ENCODE measurements at regions not wholly inside any gene's neighbourhood (a gene's known extent, or its start where the extent isn't known, plus 50 kb on each side); places are given as distances from the start of the nearest gene placed in this dataset.

- H2AFZ ChIP-seq (ENCODE audit: low read length, unreplicated experiment), result no peak overlapping the region
- no peaks in the 10 kb centered on the region for H3K79me2 ChIP-seq (ENCODE audit: control insufficient read depth, insufficient read depth, low read length, unreplicated experiment)
- no peak overlapping the region for H3K4me3 ChIP-seq (ENCODE audit: low read depth, low read length)
- H3K27me3 ChIP-seq (ENCODE audit: insufficient read depth, low read length), result 0 out of 2 replicates have a peak, but pooled peaks cover 4% of the 10 kb centered on the region
- no peaks in the 10 kb centered on the region for H3K36me3 ChIP-seq (ENCODE audit: insufficient read depth, low read length)
- no peak overlapping the region for H3K27ac ChIP-seq (ENCODE audit: low read depth, low read length)
- no peaks in the 10 kb centered on the region for H3K4me1 ChIP-seq (ENCODE audit: control insufficient read depth, insufficient read depth, low read length, unreplicated experiment)
These were observed 733.6 kb upstream of the MAN1A1 start for GRCh38 chr6:120083186-120083585.

GRCh38 chr6:120077489-120077888 lies 727.9 kb upstream of the MAN1A1 start:
- H2AFZ ChIP-seq (ENCODE audit: low read length, unreplicated experiment), result no peak overlapping the region
- no peaks in the 10 kb centered on the region for H3K79me2 ChIP-seq (ENCODE audit: control insufficient read depth, insufficient read depth, low read length, unreplicated experiment)
- H3K4me1 ChIP-seq (ENCODE audit: control insufficient read depth, insufficient read depth, low read length, unreplicated experiment), result no peaks in the 10 kb centered on the region
- no peaks in the 10 kb centered on the region for H3K36me3 ChIP-seq (ENCODE audit: insufficient read depth, low read length)
- no peak overlapping the region for H3K27ac ChIP-seq (ENCODE audit: low read depth, low read length)
- no peak overlapping the region for H3K4me3 ChIP-seq (ENCODE audit: low read depth, low read length)
- H3K27me3 ChIP-seq (ENCODE audit: insufficient read depth, low read length), result no peaks in the 10 kb centered on the region

GRCh38 chr6:120058410-120058809 lies 708.8 kb upstream of the MAN1A1 start:
- no peak overlapping the region for H2AFZ ChIP-seq (ENCODE audit: low read length, unreplicated experiment)
- no peaks in the 10 kb centered on the region for H3K27me3 ChIP-seq (ENCODE audit: insufficient read depth, low read length)
- H3K36me3 ChIP-seq (ENCODE audit: insufficient read depth, low read length), result no peaks in the 10 kb centered on the region
- H3K27ac ChIP-seq (ENCODE audit: low read depth, low read length), result no peak overlapping the region
- H3K79me2 ChIP-seq (ENCODE audit: control insufficient read depth, insufficient read depth, low read length, unreplicated experiment), result no peaks in the 10 kb centered on the region
- H3K4me1 ChIP-seq (ENCODE audit: control insufficient read depth, insufficient read depth, low read length, unreplicated experiment), result no peaks in the 10 kb centered on the region
- no peak overlapping the region for H3K4me3 ChIP-seq (ENCODE audit: low read depth, low read length)

- Histone ChIP-seq H3K27me3 (ENCODE audit: insufficient read depth, low read length) (no peaks in the 10 kb centered on the region), H3K36me3 (ENCODE audit: insufficient read depth, low read length) (no peaks in the 10 kb centered on the region), H2AFZ (ENCODE audit: low read length, unreplicated experiment) (no peak overlapping the region), H3K4me3 (ENCODE audit: low read depth, low read length) (no peak overlapping the region), H3K4me1 (ENCODE audit: control insufficient read depth, insufficient read depth, low read length, unreplicated experiment) (no peaks in the 10 kb centered on the region), H3K79me2 (ENCODE audit: control insufficient read depth, insufficient read depth, low read length, unreplicated experiment) (no peaks in the 10 kb centered on the region), H3K27ac (ENCODE audit: low read depth, low read length) (no peak overlapping the region)
These were observed 706.5 kb upstream of the MAN1A1 start for GRCh38 chr6:120056085-120056484.

GRCh38 chr6:120055071-120055470 lies 705.5 kb upstream of the MAN1A1 start:
- Histone ChIP-seq H3K36me3 (ENCODE audit: insufficient read depth, low read length) (no peaks in the 10 kb centered on the region), H3K27me3 (ENCODE audit: insufficient read depth, low read length) (no peaks in the 10 kb centered on the region), H2AFZ (ENCODE audit: low read length, unreplicated experiment) (no peak overlapping the region), H3K79me2 (ENCODE audit: control insufficient read depth, insufficient read depth, low read length, unreplicated experiment) (no peaks in the 10 kb centered on the region), H3K27ac (ENCODE audit: low read depth, low read length) (no peak overlapping the region), H3K4me1 (ENCODE audit: control insufficient read depth, insufficient read depth, low read length, unreplicated experiment) (no peaks in the 10 kb centered on the region), H3K4me3 (ENCODE audit: low read depth, low read length) (no peak overlapping the region)

GRCh38 chr6:120039664-120040063 lies 690.1 kb upstream of the MAN1A1 start:
- Histone ChIP-seq H2AFZ (ENCODE audit: low read length, unreplicated experiment) (no peak overlapping the region), H3K79me2 (ENCODE audit: control insufficient read depth, insufficient read depth, low read length, unreplicated experiment) (no peaks in the 10 kb centered on the region), H3K27me3 (ENCODE audit: insufficient read depth, low read length) (no peaks in the 10 kb centered on the region), H3K27ac (ENCODE audit: low read depth, low read length) (no peak overlapping the region), H3K36me3 (ENCODE audit: insufficient read depth, low read length) (no peaks in the 10 kb centered on the region), H3K4me1 (ENCODE audit: control insufficient read depth, insufficient read depth, low read length, unreplicated experiment) (no peaks in the 10 kb centered on the region), H3K4me3 (ENCODE audit: low read depth, low read length) (no peak overlapping the region)

- Histone ChIP-seq H3K4me1 (ENCODE audit: control insufficient read depth, insufficient read depth, low read length, unreplicated experiment) (no peaks in the 10 kb centered on the region), H2AFZ (ENCODE audit: low read length, unreplicated experiment) (no peak overlapping the region), H3K79me2 (ENCODE audit: control insufficient read depth, insufficient read depth, low read length, unreplicated experiment) (no peaks in the 10 kb centered on the region), H3K4me3 (ENCODE audit: low read depth, low read length) (no peak overlapping the region), H3K27me3 (ENCODE audit: insufficient read depth, low read length) (no peaks in the 10 kb centered on the region), H3K36me3 (ENCODE audit: insufficient read depth, low read length) (no peaks in the 10 kb centered on the region), H3K27ac (ENCODE audit: low read depth, low read length) (no peak overlapping the region)
These were observed 682.3 kb upstream of the MAN1A1 start for GRCh38 chr6:120031837-120032236.

GRCh38 chr6:120026791-120027190 lies 677.2 kb upstream of the MAN1A1 start:
- Histone ChIP-seq H3K36me3 (ENCODE audit: insufficient read depth, low read length) (no peaks in the 10 kb centered on the region), H3K27ac (ENCODE audit: low read depth, low read length) (no peak overlapping the region), H3K27me3 (ENCODE audit: insufficient read depth, low read length) (no peaks in the 10 kb centered on the region), H3K79me2 (ENCODE audit: control insufficient read depth, insufficient read depth, low read length, unreplicated experiment) (no peaks in the 10 kb centered on the region), H3K4me3 (ENCODE audit: low read depth, low read length) (no peak overlapping the region), H3K4me1 (ENCODE audit: control insufficient read depth, insufficient read depth, low read length, unreplicated experiment) (no peaks in the 10 kb centered on the region), H2AFZ (ENCODE audit: low read length, unreplicated experiment) (no peak overlapping the region)

GRCh38 chr6:120010075-120010474 lies 660.5 kb upstream of the MAN1A1 start:
- Histone ChIP-seq H3K4me3 (ENCODE audit: low read depth, low read length) (no peak overlapping the region), H3K27ac (ENCODE audit: low read depth, low read length) (no peak overlapping the region), H3K36me3 (ENCODE audit: insufficient read depth, low read length) (no peaks in the 10 kb centered on the region), H3K27me3 (ENCODE audit: insufficient read depth, low read length) (no peaks in the 10 kb centered on the region), H2AFZ (ENCODE audit: low read length, unreplicated experiment) (no peak overlapping the region), H3K4me1 (ENCODE audit: control insufficient read depth, insufficient read depth, low read length, unreplicated experiment) (no peaks in the 10 kb centered on the region), H3K79me2 (ENCODE audit: control insufficient read depth, insufficient read depth, low read length, unreplicated experiment) (no peaks in the 10 kb centered on the region)

- H2AFZ ChIP-seq (ENCODE audit: low read length, unreplicated experiment), result no peak overlapping the region
- H3K79me2 ChIP-seq (ENCODE audit: control insufficient read depth, insufficient read depth, low read length, unreplicated experiment), result no peaks in the 10 kb centered on the region
- no peaks in the 10 kb centered on the region for H3K36me3 ChIP-seq (ENCODE audit: insufficient read depth, low read length)
- no peak overlapping the region for H3K27ac ChIP-seq (ENCODE audit: low read depth, low read length)
- H3K27me3 ChIP-seq (ENCODE audit: insufficient read depth, low read length), result no peaks in the 10 kb centered on the region
- peak overlapping the region; percentile 30; the same call in 1 of the 2 replicates for H3K4me3 ChIP-seq (ENCODE audit: low read depth, low read length)
- no peaks in the 10 kb centered on the region for H3K4me1 ChIP-seq (ENCODE audit: control insufficient read depth, insufficient read depth, low read length, unreplicated experiment)
These were observed 655.9 kb upstream of the MAN1A1 start for GRCh38 chr6:120005292-120005976.

GRCh38 chr6:119986934-119987549 lies 637.5 kb upstream of the MAN1A1 start:
- no peaks in the 10 kb centered on the region for H3K36me3 ChIP-seq (ENCODE audit: insufficient read depth, low read length)

More at GRCh38 chr6:119986934-119987549, 637.5 kb upstream of the MAN1A1 start:
- Histone ChIP-seq H3K27ac (ENCODE audit: low read depth, low read length) (no peak overlapping the region), H2AFZ (ENCODE audit: low read length, unreplicated experiment) (no peak overlapping the region), H3K4me3 (ENCODE audit: low read depth, low read length) (no peak overlapping the region), H3K27me3 (ENCODE audit: insufficient read depth, low read length) (no peaks in the 10 kb centered on the region), H3K4me1 (ENCODE audit: control insufficient read depth, insufficient read depth, low read length, unreplicated experiment) (no peaks in the 10 kb centered on the region), H3K79me2 (ENCODE audit: control insufficient read depth, insufficient read depth, low read length, unreplicated experiment) (no peaks in the 10 kb centered on the region)
